ENCODE measurements at regions not wholly inside any gene's neighbourhood (a gene's known extent, or its start where the extent isn't known, plus 50 kb on each side); places are given as distances from the start of the nearest gene placed in this dataset.

DNA sequence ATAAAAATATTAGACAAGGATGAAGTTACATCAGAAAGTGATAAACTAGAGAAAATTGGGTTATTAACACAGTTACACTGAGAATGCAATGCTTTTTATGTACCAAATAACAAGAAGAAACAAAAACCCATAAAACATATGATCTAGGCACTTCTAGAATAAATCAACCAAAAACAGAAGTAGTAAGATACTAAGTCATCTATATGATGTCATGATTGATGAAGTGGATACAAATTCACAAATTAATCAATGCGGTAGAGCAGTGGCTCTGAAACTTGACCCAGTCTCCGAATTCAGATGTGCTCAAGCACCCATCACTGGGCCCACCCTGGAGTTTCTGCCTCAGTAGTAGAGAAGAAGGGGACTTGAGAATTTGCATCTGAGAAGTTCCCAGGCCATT, 112.1 kb upstream of the SSTR4 start:
- DNase-seq (ENCODE audit: low read depth) = no peak
- TF ChIP-seq, protein P1, sequence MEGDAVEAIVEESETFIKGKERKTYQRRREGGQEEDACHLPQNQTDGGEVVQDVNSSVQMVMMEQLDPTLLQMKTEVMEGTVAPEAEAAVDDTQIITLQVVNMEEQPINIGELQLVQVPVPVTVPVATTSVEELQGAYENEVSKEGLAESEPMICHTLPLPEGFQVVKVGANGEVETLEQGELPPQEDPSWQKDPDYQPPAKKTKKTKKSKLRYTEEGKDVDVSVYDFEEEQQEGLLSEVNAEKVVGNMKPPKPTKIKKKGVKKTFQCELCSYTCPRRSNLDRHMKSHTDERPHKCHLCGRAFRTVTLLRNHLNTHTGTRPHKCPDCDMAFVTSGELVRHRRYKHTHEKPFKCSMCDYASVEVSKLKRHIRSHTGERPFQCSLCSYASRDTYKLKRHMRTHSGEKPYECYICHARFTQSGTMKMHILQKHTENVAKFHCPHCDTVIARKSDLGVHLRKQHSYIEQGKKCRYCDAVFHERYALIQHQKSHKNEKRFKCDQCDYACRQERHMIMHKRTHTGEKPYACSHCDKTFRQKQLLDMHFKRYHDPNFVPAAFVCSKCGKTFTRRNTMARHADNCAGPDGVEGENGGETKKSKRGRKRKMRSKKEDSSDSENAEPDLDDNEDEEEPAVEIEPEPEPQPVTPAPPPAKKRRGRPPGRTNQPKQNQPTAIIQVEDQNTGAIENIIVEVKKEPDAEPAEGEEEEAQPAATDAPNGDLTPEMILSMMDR (conservative IDR thresholded peaks at IDR 0.05; ENCODE audit: low read depth, low read length) = no peak
- H3K4me3 ChIP-seq (ENCODE audit: low read depth, low read length) = no peak overlapping the region

DNA sequence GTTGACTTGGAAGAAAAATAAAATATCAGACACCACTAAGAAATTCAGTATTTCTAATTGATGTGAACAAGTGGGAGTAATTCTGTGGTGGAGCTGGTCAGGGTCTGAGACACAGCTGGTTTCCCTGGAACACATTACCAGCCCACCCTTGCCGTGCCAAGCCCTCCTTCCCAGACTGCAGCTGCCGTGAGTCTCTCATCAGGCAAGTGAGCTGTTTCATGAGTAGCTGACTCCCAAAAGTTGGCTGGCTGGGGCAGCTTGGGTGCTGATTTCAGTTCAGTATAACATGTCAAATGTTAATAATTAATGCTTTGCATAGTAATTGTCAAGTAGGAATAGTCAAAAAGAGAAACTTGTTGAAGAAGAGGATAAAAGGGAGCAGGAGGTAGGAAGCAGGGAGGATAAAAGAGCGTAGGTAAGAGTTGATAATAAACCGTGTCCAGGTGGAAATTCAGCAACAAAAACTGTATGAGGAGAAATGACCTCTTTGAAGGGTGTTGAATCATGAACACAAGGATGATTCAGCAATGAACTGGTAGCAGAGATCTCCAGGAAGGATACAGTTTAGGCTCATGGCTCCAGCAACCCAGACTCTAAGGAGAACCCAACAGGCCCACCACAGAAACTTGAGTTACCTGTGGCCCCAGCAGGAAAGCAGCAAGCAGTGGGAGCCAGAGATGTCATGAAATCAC, 110.9 kb upstream of the SSTR4 start:
- no peak overlapping the region for H3K4me3 ChIP-seq (ENCODE audit: low read depth, low read length)
- TF ChIP-seq, protein P1 (conservative IDR thresholded peaks at IDR 0.05; ENCODE audit: low read depth, low read length) = no peak
- DNase-seq (ENCODE audit: low read depth) = no peak

DNA sequence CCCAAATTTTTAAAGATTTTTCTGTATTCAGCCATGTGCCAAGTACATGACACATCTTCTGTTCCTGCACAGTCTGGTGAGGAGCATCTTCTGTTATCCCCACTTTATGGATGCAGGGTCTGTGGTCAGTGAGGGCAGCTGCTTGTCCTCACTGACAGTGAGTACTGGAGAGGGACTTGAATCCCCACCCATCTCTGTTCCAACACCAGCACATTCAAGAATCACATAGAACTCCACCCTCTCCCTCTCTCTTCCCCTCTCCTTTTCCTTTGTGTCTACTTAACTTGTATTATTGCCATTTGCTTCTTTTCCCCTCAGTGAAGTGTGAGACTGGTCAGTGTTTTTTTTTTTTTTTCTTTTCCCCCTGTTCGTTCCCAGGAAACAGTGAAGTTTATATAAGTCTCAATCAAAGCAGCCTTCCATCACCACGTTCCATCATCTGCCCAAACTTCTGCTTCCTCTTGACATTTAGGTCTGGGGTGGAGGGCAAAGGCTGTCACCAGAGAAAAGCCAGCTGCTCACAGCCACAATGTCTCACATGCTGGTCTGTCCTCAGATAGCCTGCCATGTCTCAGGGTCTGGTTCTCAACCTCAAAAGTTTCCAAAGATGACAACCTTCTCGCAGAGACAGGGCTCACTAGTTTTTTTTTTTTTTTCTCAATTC, 110.0 kb upstream of the SSTR4 start:
- TF ChIP-seq, protein P1 (conservative IDR thresholded peaks at IDR 0.05; ENCODE audit: low read depth, low read length) = no peak
- no peak overlapping the region for H3K4me3 ChIP-seq (ENCODE audit: low read depth, low read length)
- no peak for DNase-seq (ENCODE audit: low read depth)

DNA sequence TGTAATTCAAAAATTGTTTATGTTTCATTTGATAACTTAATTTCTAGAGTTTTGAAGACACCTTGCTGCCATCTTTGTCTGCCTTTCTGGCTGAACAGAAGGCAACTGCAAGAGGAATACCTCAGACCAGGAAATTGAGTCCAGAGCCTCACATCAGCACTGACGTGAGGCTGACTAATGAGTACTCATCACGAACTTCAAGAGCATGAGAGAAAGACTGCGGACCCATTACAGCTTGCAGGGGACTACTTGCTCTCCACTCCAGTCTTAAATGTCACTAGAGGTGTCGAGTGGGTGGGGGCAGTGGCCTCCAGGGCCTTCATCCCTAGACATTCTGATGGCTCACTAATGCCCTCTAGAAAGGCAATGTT, 109.5 kb upstream of the SSTR4 start:
- TF ChIP-seq, protein P1 (conservative IDR thresholded peaks at IDR 0.05; ENCODE audit: low read depth, low read length) = no peak
- DNase-seq (ENCODE audit: low read depth) = no peak
- no peak overlapping the region for H3K4me3 ChIP-seq (ENCODE audit: low read depth, low read length)

DNA sequence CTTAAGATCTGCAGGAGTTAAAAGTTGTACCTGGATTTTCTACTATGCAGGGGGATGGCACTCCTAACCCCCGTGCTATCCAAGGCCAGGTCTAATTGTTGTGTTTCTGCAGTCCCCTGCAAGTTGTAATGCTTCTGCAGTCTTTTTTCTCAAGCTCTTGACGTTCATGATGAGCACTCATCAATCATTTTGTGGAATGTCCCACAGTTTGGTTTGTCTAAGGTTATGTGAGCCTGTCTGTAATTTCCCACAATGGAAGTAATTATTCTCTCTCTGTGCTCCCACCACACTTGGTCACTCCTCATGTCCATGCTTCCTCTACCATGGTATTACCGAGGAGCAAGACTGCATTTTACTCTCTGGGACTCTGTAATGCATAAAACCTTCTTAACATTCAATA, 107.6 kb upstream of the SSTR4 start:
- TF ChIP-seq, protein P1 (conservative IDR thresholded peaks at IDR 0.05; ENCODE audit: low read depth, low read length) = no peak
- H3K4me3 ChIP-seq (ENCODE audit: low read depth, low read length) = no peak overlapping the region

DNA sequence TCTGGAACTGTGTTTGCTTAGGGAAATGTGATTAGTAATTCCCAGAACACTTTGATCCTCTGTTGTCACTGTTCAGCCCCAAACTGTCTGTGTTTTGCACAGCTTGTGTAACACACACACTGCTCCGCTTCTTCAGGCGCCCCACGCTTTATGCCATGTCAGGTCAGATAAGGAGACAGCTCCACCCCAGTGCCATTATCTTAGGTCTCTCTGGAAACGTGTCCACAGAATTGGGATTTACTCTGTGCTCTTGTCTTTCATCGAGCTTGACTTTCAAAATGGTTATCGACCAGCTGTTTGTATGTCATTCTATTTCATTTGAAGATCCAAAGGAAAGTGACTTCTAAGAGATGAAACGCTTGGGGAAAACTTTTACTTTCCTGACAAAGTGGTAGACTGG, 106.4 kb upstream of the SSTR4 start:
- TF ChIP-seq, protein P1 (conservative IDR thresholded peaks at IDR 0.05; ENCODE audit: low read depth, low read length) = no peak
- no peak for DNase-seq (ENCODE audit: low read depth)
- no peak overlapping the region for H3K4me3 ChIP-seq (ENCODE audit: low read depth, low read length)

More for the DNA sequence above, 107.6 kb upstream of the SSTR4 start:
- no peak for DNase-seq (ENCODE audit: low read depth)

DNA sequence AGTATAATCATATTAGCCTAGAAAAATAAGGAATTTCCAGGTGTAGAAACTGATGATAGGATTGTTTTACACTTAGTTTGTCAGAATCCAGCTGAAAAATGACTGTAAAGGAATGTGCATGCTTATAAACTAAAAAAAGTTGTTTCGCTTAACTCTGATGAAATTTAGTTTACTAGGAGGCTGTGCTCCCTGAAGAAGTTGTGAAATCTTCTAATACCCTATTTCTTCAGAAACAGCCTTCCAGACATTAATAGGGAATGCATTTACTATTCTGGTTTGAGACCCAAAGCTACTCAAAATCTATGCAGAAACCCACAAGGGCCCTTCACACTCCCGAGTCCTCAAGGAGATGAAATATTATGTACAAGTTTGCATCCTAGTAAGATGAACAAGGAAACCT, 105.5 kb upstream of the SSTR4 start:
- TF ChIP-seq, protein P1 (conservative IDR thresholded peaks at IDR 0.05; ENCODE audit: low read depth, low read length) = no peak
- no peak overlapping the region for H3K4me3 ChIP-seq (ENCODE audit: low read depth, low read length)
- DNase-seq (ENCODE audit: low read depth) = no peak

All from epithelial cell of proximal tubule (primary cell).